Skin epidermis (tissue), 12 donors: ENCODE measurements at regions not wholly inside any gene's neighbourhood (a gene's known extent, or its start where the extent isn't known, plus 50 kb on each side); places are given as distances from the start of the nearest gene placed in this dataset.

Experiments
- H3K27ac ChIP-seq, 21 experiments: fragments of 200-600 bp; sonication (generic) in 11 of 21; one replicate each; pipeline ENCODE4 v1.5.0; 2020; ENCODE audit warnings: mild to moderate bottlenecking in 3 of 21, inconsistent platforms in 2 of 21, moderate library complexity in 2 of 21
- H3K4me3 ChIP-seq, 7 experiments: fragments of 200-600 bp; sonication (generic) in 2 of 7; one replicate each; pipeline ENCODE4 v1.5.0; 2020; ENCODE audit warnings: inconsistent platforms in 2 of 7, mild to moderate bottlenecking in 2 of 7, moderate library complexity in 1 of 7

DNA sequence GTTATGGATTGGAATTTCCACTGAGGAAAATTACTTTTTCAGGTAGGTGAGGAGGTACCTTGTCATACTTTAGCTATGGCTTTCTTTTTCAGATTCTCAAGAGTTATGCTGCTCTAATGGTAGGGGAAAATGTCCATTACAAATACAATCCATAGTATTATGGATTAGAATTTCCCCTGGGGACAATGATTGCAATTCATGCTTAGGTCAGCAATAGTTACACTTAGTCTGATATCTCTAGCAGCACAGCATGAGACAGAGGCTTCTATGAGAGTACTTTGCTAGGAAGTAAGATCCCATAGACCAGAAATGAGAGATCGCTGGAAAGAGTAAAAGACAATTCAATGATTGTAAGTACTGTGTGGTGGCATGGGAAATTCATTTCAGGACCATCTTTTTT lies 949.5 kb upstream of the CDH8 start:
- H3K27ac ChIP-seq, result no peak overlapping the region
- no peak overlapping the region for H3K4me3 ChIP-seq

DNA sequence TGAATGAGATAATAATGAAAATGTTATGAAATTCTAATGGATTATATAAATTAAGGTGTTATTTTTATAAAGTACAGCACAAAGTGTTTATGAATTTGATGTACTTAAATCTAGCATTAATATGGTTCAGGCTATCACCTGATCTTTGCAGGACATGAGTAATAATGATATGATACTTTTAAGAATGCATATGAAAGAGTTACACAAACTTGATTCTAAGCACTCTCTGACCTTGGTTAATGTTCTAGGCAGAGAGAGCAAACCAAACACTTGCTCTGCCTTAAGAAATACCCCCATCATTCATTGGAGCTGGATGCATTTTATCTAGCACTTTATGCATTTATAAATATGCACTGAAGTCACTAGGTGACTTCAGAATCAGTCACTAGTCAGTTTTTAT lies 942.2 kb upstream of the CDH8 start:
- Histone ChIP-seq H3K27ac (no peak overlapping the region), H3K4me3 (no peak overlapping the region)

DNA sequence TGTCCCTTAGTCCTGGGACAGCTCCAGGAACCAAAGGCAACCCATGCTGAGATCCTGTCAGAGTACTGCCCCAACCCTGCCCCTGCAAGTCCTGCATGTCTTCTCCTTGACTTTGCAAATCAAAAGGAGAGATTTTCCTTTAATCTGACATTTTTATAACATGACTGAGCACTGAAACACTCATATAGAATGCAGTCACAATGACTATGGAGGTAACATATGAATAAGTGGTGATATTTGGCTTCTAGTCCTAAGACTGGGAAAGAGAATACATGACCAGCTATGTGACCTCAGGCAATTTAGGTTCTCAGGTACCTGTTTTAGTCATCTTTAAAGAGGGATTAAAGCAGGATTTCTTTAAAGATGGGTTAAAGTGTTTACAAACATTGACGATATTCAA lies 941.6 kb upstream of the CDH8 start:
- no peak overlapping the region for H3K27ac ChIP-seq
- no peak overlapping the region for H3K4me3 ChIP-seq

DNA sequence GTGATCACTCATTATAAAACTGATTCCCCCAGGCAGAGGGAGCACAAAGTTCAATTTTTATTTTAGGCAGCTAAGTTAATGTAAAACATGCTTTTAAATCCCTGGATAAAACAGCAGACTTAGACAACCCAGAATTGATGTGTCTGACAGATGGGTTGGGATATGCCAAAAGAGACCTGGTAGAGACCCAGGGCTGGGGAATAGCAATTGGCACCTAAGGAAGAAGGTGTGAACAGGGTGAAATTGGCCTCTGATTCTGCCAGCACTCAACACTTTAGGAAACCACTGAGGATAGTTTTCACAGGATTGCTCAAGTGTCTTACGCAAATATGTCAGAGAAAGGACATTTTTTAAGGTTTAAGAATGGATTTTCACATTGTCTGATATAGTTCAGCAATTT lies 938.2 kb upstream of the CDH8 start:
- H3K4me3 ChIP-seq, result no peak overlapping the region

DNA sequence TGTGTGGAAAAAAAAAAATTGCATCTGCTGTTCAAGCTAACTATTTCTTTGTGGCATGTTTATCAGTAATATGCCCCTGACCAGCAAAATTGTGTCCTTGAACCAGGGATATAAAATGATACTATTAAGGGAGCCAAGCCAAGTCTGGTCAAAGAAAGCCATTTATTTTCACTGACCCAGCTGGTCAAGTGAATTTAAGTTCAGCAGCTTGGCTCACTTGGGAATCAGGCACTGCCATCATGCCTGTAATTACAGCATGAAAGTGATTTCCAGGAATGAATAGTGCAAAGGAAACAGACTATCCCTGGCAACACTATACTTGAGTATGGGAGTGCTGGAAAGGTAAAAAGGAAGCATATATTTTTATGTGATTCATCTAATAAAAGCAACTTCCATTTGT lies 934.6 kb upstream of the CDH8 start:
- Histone ChIP-seq H3K27ac (no peak overlapping the region), H3K4me3 (no peak overlapping the region)

More for the DNA sequence above, 938.2 kb upstream of the CDH8 start:
- H3K27ac ChIP-seq, result no peak overlapping the region

DNA sequence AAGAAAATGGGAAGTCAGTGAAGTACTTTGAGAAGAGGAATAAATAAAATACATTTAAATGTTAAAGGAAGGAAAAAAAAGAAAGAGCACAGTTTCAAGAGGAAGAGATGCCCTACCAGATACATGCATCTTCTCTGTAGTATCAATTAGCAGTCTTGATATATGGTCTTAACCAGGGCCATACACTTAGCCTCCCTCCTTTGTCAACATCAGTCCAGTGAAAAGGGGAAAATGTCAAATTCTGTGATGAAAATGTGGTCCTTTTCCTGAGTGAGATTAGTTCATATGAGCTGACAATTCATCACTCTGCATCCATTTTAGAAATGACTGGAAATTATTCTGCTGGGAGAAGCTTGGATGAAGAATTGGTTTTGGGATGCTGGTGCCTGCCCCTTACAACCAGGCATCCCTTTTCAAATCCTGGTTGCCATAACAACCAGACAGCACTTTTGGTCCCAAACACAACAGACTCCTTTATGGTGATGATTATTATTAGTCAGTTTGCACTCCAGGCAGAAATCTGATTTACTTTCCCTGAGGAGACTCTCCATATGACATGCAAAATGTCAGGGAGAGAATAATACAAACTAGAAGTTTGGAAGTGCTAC lies 933.6 kb upstream of the CDH8 start:
- no peak overlapping the region for H3K4me3 ChIP-seq

DNA sequence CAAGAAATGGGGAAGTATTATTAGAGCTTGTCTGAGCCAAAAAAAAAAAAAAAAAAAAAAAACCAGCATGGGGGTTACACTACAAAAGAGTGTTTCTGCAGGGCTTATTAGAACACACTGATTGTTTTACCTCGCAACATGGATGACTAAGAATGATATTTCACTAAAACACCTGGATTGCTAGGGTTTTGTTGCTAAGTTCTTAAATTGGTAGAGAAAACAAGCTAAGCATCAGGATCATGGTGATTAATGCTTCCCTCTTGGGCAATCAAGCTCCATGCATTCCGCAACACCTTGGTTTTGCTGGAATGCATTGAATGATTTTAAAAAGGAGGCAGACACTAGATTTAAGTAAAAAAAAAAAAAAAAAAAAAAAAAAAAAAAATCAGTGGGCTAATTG lies 931.4 kb upstream of the CDH8 start:
- H3K4me3 ChIP-seq, result no peak overlapping the region
- H3K27ac ChIP-seq, result no peak overlapping the region

More for the DNA sequence above, 933.6 kb upstream of the CDH8 start:
- H3K27ac ChIP-seq, result no peak overlapping the region

DNA sequence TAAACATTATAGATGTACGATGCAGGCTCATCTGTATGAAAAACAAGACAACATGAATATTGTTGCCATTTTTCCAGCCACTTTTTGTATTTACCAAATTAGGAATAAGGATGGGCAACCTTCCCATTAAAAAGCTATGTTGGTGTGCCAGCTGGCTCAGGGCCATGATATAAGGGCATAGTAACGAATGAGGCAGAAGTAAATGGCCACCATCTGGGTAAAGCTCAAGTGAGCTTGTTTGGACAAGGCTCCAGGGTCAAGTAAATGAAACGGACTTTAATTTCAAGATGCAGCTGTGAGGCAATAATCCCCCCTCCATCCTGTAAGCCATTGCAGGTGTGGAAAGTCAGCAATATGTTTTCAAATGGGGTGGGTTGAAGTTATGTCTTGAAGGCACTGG lies 930.9 kb upstream of the CDH8 start:
- Histone ChIP-seq H3K4me3 (no peak overlapping the region), H3K27ac (no peak overlapping the region)

DNA sequence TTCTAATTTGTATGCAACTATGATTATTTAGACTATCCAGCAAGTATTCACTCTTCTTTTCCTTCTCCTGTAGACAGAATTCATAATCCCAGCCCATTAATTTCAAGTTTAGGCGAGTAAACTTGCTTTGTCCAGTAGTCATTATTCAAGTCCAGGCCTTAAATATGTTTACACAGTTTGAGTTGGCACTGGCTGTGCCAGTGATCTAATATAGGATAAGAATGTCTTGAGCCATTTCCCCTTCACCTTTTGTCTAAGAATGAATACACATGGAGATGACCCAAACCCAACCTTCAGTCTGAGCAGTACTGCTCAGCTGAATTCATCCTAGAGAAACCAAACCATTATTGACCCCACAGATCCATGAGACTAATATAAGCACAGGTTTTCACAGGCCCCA lies 930.4 kb upstream of the CDH8 start:
- Histone ChIP-seq H3K4me3 (no peak overlapping the region), H3K27ac (no peak overlapping the region)

DNA sequence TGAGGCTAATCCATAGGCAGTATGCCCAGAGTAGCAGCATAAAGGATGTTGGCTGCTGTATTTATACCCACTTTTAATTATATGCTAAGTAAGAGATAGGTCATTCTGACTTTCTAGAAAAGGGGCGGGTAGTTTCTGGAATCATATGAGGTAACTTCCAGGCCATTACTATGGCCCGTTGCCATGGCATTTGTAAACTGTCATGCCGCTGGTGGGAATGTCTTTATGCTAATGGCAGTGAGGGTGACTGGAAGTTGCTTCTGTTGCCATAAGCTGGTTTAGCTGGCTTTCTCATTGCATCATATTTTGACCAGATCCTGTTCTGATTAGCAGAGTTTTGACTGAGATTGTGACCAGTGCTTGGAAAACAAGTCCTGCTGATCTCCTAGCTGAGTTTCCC lies 929.6 kb upstream of the CDH8 start:
- Histone ChIP-seq H3K27ac (no peak overlapping the region), H3K4me3 (no peak overlapping the region)

DNA sequence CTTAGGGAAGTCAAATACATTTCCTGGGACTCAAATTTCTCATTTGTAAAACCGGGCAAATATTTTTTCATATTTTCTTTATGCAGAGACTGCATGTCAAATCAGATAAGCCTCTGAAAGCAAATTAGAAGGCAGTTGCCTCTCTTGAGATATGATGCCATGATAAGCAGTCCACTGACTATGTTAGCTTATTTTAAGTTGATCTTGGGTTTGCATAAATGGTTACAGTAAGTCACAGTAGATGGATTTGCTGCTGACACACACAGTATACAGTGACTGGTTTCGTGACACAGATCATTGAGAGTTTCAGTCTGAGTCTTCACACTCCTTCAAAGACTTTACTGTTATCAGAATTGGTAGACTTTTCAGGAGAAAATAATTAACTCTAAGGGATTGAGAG lies 927.6 kb upstream of the CDH8 start:
- Histone ChIP-seq H3K4me3 (no peak overlapping the region), H3K27ac (no peak overlapping the region)

DNA sequence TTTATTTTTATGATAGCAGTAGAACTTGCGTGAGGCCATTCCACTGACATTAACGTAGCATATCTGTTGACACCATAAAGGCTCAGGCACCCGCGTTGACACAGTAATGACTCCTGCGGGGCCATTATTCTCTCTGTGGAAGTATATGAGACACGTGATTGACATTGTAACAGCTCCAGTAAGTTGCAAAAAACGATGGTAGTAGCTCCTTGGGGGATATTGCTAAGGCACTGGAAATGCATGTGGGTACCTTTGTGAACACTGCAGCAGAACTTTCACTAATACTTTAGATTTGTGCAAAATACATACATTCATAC lies 918.8 kb upstream of the CDH8 start:
- H3K4me3 ChIP-seq, result no peak overlapping the region
- no peak overlapping the region for H3K27ac ChIP-seq

DNA sequence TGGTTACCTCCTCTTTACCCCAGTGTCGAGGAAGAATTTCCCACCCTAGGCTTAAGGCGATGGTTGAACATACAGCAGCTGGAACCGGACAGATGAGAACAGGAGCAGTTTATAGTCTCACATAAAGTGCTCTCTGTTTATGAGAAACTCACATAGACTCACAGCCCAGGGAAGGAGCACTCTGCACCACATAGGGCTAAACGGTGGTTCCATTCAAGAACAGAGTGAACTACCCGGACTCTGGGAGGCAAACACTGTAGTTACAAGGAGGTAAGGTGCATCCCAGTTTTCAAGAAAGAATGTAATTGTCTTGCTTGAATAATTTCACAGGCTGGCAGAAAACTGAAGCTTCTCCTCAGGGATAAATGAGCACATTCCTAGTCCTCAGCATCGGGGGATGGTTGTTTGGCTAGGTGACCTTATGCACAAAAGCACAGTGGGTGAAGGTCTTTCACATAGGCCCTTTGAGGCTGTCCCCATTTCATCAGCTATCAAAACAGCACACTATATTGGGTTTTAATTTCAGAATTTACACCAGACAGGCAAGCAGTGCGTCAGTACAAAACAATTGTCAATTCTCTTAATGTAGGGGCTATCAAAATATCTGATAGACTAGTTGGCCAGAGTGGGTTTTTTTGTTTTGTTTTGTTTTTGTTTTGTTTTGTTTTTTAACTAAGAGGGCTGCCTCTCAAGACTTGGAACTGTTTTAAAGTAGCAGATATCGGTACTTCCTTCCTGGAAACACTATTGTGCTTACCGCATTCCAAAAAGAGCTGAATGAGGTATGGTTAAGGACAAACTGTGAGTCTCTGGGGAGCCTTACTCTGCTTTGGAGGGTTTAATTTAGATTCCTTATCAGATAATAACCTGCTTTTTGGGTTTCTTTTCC lies 918.1 kb upstream of the CDH8 start:
- H3K4me3 ChIP-seq, result no peak overlapping the region
- H3K27ac ChIP-seq, result no peak overlapping the region

DNA sequence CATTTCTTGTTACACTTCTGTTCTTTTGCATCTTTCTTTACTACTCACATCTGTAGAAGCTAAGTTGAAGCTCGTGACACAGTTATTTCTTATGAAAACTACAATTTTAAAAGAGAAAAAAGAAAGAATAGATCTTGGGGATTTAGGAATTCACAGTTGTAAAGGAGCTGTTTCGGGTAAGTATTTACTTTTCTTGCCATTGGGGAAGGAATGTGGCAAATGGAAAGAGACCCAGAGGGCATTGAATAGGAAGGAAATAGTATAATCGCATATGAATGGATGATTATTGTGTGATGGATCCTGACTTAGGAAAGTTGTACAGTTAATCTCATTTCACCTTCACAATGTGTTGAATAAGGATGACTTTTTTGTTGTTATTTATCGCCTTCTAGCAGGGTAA lies 914.1 kb upstream of the CDH8 start:
- Histone ChIP-seq H3K27ac (no peak overlapping the region), H3K4me3 (no peak overlapping the region)

DNA sequence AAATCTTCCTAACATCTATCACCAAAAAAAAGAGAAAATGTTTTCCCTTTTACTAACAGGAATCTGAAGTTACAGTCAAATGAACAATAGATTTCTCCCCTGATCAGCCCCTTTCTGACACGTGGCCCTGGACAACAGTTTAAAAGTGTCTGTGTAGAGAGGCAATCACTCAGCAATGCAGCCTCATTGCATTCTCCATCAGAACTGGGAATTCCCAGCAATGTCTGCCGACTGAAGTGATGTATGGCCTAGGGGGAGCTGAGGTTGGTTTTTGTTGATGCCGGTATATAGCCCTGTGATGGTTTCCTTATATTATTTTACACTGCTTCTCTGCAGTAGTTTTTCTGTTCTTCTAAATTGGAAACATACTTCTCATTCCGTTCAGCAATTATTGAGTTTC lies 904.3 kb upstream of the CDH8 start:
- no peak overlapping the region for H3K4me3 ChIP-seq
- H3K27ac ChIP-seq, result no peak overlapping the region

DNA sequence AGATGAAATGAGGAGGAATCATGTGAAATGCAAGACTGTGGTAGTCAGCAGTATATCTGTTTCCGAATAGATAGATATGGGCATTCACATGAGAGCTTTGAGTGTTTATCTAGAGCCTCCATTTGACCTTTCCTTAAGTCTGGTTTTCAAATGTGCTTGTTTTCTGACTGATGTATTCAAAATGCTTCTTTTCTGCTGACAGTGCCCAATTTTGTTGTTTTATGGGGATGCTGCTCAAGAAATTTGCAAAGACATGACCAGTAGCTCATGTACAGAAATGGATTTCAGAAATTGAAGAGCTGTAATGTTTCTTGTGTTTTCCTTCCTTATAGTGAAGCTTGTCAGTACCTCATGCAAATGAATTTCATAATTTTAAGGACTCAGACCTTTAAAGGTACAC lies 903.4 kb upstream of the CDH8 start:
- no peak overlapping the region for H3K4me3 ChIP-seq
- H3K27ac ChIP-seq, result no peak overlapping the region

DNA sequence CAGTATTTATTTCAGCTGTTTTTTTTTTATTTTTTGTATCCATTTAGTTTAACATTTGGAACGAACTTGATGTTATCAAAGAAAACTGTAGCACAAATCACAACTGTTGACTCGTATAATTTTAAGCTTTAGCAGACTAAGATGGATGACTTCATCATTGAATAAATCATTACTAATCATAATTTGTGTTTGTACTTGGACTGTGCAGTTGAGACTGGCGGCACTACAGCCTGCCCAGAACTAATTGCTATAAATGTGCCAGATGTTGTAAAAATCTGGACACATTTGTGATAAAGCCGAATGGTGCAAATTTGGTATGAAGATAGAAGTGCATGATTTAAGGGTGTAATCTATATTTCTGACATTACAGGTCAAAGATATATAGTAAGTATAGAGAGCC lies 897.7 kb upstream of the CDH8 start:
- Histone ChIP-seq H3K4me3 (no peak overlapping the region), H3K27ac (no peak overlapping the region)

DNA sequence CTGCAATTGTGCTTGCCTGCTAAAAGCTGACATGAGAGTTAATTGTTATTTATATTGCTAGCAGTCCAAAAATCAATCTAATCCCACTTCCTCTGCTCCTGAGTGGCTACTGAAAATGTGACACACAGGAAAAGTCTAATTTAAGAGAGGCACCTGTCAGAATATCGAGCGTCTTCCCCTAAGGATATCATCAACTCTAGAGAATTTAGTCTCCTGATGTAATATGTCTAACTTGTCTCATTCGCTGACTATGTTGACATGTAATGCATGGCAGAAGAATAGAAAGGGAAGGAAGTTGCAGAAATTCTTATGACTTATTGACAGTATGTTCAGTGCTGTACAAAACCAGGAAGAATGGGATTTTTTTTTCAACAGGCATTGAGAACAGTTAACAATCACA lies 893.4 kb upstream of the CDH8 start:
- no peak overlapping the region for H3K27ac ChIP-seq

DNA sequence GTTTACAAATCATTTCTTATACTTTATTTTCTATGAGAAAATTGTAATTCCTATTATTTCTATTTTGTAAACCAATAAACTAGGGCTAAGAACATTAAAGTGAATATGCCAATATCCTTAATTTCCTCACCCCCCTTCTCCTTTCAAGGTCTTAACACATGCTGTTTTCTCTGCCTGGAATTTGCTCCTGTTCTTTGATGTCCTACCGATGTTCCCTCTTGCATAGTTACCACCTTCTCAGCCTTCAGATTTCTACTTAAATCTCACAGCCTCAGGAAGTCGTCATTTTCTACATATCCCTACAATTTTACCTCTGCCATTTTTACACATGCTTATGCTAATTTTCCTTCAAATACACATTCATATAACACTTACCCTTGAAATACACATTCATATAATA lies 890.9 kb upstream of the CDH8 start:
- Histone ChIP-seq H3K27ac (no peak overlapping the region), H3K4me3 (no peak overlapping the region)

More for the DNA sequence above, 893.4 kb upstream of the CDH8 start:
- no peak overlapping the region for H3K4me3 ChIP-seq

DNA sequence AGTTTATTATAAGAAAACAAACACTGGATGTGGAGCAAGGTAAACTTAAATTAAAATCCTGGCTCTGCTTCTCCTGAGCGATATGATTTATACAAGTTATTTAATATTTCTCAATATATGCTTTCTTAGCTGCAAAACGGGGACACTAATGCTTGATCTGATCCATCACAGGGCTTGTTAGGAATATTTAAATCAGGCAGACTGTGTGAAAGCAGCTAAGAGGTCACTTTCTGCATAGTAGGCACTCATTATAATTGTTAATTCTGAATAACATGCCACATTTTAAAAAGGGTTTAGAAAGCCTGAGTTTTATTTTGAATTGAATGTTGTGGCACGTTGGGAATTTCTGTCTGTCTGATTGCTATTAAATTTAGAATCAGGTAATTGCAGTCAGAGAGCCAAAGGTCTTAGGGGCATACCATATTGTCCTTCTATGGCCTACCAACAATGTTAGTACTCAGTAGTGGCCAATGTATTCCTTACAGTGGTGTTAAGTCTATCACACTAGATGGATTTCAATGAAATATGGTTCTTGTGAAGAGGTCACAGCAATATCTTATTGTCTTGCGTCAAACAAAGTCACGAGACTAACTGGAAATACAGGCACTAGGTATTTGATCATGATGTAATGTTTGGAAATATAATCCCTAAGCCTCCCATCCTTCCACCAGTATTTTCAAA lies 890.0 kb upstream of the CDH8 start:
- Histone ChIP-seq H3K4me3 (no peak overlapping the region), H3K27ac (no peak overlapping the region)

DNA sequence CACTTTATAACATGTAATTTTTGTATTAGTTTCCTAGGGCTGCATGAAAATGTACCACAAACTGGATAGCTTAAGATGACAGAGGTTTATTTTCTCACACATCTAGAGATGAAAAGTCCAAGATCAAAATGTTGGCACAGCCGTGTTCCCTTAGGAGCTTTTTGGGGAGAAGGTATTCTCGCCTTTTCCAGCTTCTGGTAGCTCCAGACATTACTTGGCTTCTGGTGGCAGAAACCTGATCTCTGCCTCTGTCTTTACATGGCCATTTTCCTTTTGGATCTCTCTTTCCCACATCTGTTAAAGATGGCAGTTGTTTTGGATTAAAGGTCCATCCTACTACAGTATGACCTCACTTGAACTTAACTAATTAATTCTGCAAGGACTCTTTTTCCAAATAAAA lies 885.7 kb upstream of the CDH8 start:
- no peak overlapping the region for H3K27ac ChIP-seq
- no peak overlapping the region for H3K4me3 ChIP-seq
